GM13977 (cell line): ENCODE measurements at regions not wholly inside any gene's neighbourhood (a gene's known extent, or its start where the extent isn't known, plus 50 kb on each side); places are given as distances from the start of the nearest gene placed in this dataset.

Source experiments
- DNase-seq: peaks from one replicate; pipeline ENCODE4 v3.0.0; 2012; ENCODE audit warnings: low spot score
- in situ Hi-C: fragments of 300-500 bp; cut with MboI; formaldehyde crosslinking; loops from one replicate; pipeline ENCODE4 v1.12.0; 2022; ENCODE audit warnings: low sequenced_read_pairs, low pct_unique_long_range_greater_than_20kb, mixed read lengths, inconsistent platforms; ENCODE audit not compliant: unreplicated experiment
- TF ChIP-seq, protein P1 (sequence below): IDR thresholded peaks from 2 replicates; pipeline ENCODE4 v1.5.1; 2012; ENCODE audit warnings: mild to moderate bottlenecking, control low read depth; ENCODE audit not compliant: insufficient read depth; ENCODE audit errors: extremely low read depth, missing control alignments

DNA sequence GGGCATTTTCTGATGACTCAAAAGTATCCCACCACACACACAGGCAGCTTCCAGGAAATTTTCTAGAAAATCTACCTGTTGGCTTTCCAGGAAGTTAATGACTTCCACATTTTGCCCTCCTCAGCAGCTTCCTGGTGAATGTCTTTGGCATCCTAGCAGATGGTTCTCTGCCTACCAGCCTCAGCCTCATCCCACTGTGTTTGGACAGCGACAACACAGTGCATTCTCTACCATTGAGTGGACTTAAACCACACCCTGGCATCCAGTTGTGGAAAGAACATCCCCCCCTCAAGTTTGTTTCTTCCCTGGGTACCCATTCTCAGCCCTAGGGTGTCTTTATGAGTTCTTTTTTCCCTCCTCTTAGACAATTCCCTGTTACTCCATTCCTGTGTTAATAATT lies 50.8 kb upstream of the GADL1 start:
- DNase-seq, result no peak
- in situ Hi-C loops, result no loop called here

DNA sequence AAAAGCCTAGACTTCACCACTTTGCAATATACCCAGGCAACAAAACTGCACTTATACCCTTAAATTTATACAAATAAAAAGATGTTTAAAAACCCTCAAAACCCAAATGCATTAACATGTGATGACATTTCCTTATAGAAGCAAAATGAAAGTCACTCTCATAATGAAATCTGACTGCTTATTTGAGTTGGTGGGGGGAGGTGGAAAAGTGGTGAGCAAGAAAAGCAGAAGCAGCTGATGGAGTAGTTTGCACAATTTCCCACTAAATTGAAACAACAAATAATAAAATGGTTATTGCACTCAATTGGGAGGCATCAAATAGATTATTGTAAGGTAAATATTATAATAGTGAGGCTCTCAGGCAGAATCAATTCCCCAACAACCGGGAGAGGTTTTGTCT lies 54.0 kb upstream of the GADL1 start:
- TF ChIP-seq, protein P1, sequence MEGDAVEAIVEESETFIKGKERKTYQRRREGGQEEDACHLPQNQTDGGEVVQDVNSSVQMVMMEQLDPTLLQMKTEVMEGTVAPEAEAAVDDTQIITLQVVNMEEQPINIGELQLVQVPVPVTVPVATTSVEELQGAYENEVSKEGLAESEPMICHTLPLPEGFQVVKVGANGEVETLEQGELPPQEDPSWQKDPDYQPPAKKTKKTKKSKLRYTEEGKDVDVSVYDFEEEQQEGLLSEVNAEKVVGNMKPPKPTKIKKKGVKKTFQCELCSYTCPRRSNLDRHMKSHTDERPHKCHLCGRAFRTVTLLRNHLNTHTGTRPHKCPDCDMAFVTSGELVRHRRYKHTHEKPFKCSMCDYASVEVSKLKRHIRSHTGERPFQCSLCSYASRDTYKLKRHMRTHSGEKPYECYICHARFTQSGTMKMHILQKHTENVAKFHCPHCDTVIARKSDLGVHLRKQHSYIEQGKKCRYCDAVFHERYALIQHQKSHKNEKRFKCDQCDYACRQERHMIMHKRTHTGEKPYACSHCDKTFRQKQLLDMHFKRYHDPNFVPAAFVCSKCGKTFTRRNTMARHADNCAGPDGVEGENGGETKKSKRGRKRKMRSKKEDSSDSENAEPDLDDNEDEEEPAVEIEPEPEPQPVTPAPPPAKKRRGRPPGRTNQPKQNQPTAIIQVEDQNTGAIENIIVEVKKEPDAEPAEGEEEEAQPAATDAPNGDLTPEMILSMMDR, result no peak
- in situ Hi-C loops, result no loop called here
- no peak for DNase-seq

More for the DNA sequence above, 50.8 kb upstream of the GADL1 start:
- TF ChIP-seq, protein P1, result no peak

DNA sequence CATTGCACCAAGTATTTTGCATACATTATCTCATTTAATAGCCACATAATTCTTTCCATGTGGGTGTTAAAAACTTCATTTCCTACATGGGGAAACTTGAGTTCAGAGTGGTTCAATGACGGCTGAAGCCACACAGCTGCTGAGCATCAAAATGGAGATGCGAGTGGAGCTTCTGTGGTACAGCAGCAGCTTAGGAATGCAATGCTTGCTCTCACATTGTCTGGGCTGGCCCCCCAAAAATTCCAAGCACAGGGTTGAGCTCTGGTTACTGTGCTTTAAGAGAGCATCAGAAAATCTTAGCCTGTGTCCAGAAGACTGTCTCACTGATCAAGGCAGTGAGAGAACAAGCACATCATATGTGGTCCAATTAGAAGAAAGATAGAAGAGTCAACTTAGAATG lies 57.4 kb upstream of the GADL1 start:
- TF ChIP-seq, protein P1, result no peak
- no peak for DNase-seq
- in situ Hi-C loops, result no loop called here

DNA sequence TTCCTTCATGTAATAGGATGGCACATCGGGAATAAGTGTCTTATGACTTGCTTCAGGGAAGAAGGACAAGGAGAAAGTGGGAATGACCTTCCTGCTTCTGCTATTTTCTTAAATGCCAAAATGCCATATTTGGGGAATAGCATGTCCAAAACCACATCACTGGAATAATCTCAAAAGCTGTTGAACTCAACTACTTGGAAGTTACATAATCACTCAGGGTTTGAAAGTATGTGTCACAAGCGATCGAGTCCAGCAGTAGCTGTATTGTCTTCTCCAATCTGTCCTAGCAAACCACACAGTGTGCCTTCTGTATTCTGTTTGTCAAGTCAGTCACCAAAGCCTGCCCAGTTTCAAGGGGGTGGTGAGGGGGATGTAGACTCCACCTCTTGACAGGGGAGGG lies 58.3 kb upstream of the GADL1 start:
- TF ChIP-seq, protein P1, result no peak
- no peak for DNase-seq
- in situ Hi-C loops, result no loop called here

DNA sequence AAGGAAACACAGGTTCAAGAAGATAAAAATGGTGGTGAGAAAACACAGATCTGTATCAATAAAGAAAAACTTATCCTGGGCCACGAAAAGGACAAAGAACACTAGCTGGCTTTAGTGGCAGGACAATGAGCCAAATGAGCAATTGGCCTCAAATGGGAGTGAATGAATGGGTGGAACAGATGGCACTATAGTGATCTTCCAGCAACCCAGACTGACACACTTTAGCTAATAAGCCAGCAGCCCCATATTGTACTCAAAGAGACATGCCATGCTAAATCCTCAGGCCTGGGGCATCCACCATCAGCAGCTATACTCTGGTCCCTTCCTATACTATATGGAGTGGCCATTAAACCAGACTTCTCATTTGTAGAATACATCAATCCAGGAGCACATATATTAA lies 60.0 kb upstream of the GADL1 start:
- in situ Hi-C loops, result no loop called here
- no peak for DNase-seq
- TF ChIP-seq, protein P1, result no peak

DNA sequence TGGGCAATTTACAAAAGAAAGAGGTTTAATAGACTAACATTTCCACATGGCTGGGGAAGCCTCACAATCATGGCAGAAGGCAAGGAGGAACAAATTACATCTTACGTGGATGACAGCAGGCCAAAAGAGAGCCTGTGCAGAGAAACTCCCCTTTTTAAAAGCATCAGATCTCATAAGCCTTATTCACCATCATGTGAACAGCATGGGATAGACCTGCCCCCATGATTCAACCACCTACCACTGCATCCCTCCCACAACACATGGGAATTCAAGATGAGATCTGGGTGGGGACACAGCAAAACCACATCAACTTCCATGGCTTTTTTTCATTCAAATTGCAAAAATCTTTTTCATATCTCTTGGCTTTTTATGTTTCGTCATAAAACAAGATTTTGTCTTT lies 67.6 kb upstream of the GADL1 start:
- in situ Hi-C loops, result no loop called here
- TF ChIP-seq, protein P1, result no peak
- DNase-seq, result no peak

DNA sequence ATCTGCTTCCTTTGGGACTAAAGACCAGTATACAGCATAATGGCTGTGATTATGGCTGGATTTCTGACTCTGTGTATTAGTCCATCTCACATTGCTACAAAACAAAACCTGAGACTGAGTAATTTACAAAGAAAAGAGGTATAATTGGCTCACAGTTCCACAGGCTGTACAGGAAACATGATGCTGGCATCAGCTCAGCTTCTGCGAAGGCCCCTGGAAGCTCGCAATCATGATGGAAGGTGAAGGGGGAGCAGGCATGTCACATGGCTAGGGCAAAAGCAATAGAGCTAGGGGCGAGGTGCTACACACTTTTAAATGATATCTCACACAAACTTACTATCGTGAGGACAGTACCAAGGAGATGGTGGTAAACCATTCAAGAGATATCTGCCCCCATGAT lies 68.0 kb upstream of the GADL1 start:
- TF ChIP-seq, protein P1, result no peak
- no peak for DNase-seq
- in situ Hi-C loops, result no loop called here
